HG02588 (cell line): ENCODE measurements at regions not wholly inside any gene's neighbourhood (a gene's known extent, or its start where the extent isn't known, plus 50 kb on each side); places are given as distances from the start of the nearest gene placed in this dataset.
"Not testable (repeated sequence)": the region's sequence is repeated elsewhere in the genome, so short reads cannot be mapped to it uniquely, and the experiment has no call there.

ENCODE experiments used
- ATAC-seq: cut with Tn5 transposase; IDR thresholded peaks from one replicate; pipeline ENCODE4 v1.9.1; 2021; ENCODE audit warnings: mild to moderate bottlenecking, moderate library complexity; ENCODE audit not compliant: unreplicated experiment

DNA sequence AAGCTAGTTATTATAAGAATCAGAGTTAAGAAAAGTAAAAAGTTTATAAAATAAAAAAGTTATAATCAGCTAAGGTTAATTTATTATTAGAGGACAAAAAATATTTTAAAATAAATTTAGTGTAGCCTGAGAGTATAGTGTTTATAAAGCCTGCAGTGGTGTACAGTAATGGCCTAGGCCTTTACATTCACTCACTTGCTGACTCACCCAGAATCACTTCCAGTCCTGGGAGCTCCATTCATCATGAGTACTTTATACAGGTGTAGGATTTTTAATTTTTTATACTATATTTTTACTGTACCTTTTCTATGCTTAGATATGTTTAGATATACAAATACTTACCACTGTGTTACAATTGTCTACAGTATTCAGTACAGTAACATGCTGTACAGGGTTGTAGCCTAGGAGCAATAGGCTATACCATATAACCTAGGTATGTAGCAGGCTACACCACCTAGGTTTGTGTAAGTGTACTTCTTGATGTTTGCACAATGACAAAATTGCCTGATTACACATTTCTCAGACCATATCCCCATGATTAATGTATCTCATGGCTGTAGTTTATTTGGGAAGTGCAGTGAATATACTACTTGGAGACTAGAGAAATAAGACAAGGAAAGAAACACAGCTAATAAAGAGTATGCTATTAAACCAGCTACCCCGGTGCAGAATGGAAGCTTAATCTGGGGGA, 101.9 kb upstream of the GALNT15 start:
- no peak for ATAC-seq

DNA sequence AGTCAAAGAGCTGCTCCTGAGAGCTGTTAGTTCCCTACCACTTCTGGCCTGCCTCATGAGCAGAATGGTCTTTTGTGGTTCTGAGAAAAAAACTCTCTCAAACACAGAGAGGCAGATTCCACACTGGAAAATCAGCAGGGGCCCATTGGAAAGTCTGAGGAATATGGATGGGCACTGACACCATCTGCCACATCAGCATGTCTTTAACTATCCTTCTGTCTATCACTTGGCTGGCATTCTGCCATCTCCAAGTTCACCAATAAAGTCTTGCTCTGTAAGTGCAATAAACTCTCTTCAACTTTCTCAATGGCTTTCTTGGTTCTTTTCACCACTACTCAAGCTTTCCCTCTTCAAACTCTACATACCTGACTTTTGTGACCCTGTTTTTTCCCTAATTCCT, 101.3 kb upstream of the GALNT15 start:
- ATAC-seq = no peak

DNA sequence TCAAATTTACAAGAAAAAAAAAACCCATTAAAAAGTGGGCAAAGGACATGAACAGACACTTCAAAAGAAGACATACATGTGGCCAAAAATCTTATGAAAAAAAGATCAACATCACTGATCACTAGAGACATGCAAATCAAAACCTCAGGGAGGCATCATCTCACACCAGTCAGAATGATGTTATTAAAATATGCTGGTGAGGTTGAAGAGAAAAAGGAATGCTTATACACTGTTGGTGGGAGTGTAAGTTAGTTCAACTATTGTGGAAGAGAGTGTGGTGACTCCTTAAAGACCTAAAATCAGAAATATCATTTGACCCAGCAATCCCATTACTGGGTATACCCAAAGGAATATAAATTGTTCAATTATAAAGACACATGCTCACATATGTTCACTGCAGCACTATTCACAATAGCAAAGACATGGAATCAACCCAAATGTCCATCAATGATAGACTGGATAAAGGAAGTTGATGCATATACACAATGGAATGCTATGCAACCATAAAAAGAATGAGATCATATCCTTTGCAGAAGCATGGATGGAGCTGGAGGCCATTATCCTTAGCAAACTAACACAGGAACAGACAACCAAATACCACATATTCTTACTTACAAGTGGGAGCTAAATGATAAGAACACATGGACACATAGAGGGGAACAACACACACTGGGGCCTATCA, 100.3 kb upstream of the GALNT15 start:
- ATAC-seq = not testable (repeated sequence)

DNA sequence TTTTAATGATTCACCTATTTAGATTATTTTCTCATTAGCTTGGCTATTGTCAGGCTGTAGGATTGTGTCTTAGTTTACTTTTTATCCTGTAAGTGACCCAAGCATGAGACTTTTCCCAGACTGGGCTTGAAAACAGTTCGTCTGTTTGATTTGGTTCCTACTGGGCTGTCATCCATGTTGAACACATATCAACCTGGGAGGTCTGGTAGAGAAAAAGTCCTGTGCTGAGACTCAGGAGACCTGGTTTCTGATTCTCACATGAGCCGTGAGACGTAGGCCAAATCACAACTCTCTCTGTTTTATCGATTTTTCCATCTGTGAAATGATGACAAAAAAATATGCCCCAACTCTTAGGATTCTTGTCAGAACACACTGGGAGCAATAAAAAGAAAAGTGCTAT, 98.8 kb upstream of the GALNT15 start:
- ATAC-seq = no peak

DNA sequence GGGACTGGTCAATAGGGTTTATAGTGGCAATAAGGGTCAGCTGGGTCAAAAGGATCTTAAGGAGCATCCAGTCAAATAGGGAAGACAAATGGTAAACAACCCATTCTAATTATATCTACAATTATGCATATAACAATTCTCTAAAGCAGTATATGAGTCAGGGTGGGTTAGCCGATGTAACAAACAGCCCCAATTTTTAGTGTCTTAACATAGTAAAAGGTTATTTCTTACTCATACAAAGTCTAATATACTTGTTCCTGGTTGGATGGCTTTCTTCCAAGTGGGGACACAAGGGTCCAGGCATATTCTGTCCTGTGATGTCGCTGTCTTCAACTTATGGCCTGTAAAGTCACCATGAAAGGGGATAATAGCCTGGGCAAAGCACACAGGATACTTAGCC, 97.9 kb upstream of the GALNT15 start:
- ATAC-seq = no peak

DNA sequence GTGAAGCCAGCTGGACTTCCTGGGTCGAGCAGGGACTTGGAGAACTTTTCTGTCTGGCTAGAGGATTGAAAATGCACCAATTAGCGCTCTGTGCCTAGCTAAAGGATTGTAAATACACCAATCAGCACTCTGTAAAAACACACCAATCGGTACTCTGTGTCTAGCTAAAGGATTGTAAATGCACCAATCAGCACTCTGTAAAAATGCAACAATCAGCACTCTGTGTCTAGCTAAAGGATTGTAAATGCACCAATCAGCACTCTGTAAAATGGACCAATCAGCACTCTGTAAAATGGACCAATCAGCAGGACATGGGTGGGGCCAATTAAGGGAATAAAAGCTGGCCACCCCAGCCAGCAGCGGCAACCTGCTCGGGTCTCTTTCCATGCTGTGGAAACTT, 97.3 kb upstream of the GALNT15 start:
- ATAC-seq = not testable (repeated sequence)

GRCh38 chr3:16077681-16078080, 96.8 kb upstream of the GALNT15 start:
- ATAC-seq = not testable (repeated sequence)

DNA sequence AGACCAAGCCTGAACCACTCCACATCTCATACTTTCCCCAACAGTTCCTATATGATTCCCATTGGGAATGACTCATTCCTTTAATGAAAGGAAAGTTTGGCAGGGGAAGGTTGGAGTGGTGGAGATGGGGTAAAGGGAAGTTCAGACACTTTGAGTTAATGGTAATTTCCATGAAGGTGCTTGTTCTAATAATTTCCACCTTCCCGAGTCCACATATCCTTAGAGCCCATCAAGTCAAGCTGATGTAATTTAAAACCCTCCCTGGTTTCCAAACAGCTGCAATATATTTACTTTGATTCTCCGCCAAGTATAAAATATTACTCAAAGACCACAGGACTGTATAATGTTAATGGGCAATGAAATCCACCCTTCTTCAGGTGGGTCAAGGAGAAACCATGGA, 95.0 kb upstream of the GALNT15 start:
- ATAC-seq = no peak

- no peak for ATAC-seq
Measured at GRCh38 chr3:16081661-16082060, 92.8 kb upstream of the GALNT15 start.

GRCh38 chr3:16084887-16085286, 89.6 kb upstream of the GALNT15 start:
- ATAC-seq = no peak

GRCh38 chr3:16085410-16085809, 89.1 kb upstream of the GALNT15 start:
- ATAC-seq = no peak

DNA sequence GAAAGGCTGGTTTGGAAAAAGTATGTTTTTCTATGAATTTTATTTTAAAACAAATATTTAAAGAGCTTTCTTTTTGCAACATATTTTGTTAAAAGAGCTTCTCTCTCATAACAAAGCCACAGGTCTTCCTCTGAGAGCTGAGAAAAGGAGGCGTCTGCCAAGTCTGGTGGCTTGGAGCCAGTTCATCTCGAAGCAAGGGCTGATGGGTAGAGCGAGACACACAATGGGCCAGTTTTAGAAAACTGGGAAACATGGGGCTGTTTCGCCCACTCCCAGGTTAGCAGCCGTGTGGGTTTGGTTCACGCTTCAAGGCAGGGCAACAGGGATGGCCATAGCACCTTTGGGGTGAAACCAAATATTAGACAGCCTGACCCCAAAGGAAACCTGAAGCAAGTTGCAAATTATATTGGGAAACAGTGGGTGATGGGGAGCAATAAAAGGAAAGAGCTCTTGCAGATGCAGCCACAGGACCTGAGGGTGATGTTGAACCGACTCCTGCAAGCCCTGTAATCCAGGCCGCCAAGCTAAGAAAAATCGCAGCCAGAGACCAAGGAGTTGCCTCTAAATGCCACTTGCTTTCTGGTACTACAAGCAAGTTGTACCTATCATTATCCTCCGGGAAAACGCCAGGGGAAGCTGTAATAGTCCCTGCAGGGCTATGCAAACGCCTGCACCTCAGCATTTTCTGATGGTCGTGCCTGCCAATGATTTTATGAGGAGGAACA, 88.4 kb upstream of the GALNT15 start:
- ATAC-seq = no peak

DNA sequence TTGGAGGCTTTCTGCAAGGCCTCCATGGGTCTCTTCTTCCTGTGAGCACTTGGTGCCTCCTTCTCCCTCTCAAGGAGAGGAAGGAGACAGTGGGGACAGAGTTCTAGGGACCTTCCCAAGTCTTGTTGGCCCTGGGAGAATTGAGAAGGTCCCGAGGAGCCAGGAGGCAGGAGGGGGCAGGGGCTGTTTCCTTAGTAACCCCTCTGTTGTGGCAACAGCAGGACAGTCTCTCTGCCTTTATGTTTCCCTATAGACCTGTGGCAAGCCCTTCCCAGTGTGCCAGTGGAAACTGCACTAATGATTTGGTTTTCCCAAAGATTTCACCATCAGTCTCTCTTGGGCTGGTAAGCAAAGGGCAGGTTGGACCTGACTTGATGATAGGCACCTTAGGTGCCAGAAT, 87.8 kb upstream of the GALNT15 start:
- no peak for ATAC-seq

GRCh38 chr3:16088496-16088895, 86.0 kb upstream of the GALNT15 start:
- ATAC-seq = no peak

- ATAC-seq = no peak
Measured at GRCh38 chr3:16089521-16089920, 85.0 kb upstream of the GALNT15 start.

DNA sequence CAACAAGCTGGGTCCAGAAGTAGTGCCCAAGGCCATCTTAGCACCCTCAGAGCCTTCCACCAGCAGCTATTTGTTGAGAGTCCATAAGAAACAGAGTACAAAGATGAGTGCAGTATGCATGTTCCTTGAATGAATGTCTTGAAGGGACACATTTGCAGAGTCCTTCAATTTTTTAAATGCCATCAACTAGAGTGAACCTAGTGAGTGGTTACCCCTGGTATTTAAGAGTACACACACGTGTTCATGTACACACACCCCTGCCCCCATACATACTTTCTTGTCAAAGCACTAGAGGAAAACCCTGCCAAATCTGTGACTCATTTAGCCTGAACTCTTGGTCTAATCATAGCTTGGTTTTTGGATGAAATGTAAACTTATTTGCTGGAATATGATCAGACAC, 84.5 kb upstream of the GALNT15 start:
- no peak for ATAC-seq

DNA sequence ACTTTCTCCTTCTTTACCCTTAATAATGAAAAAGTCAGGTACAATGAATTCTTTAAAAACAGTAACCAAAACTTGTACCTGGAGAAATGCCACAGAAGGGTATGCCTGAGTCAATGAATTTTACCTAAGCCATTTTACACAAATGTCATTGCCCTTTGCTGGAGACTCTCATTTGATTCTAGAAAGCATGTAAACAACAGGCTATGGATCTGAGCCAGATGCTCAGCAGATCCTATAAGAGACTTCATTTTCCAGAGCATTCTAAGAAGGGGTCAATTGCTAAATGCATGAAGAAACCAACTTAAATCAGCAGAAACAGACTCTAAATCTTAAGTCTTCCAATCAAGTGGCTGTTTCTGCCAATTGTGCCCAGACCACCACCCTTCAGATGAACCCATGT, 83.8 kb upstream of the GALNT15 start:
- no peak for ATAC-seq

- ATAC-seq = no peak
Measured at GRCh38 chr3:16092923-16093322, 81.6 kb upstream of the GALNT15 start.

DNA sequence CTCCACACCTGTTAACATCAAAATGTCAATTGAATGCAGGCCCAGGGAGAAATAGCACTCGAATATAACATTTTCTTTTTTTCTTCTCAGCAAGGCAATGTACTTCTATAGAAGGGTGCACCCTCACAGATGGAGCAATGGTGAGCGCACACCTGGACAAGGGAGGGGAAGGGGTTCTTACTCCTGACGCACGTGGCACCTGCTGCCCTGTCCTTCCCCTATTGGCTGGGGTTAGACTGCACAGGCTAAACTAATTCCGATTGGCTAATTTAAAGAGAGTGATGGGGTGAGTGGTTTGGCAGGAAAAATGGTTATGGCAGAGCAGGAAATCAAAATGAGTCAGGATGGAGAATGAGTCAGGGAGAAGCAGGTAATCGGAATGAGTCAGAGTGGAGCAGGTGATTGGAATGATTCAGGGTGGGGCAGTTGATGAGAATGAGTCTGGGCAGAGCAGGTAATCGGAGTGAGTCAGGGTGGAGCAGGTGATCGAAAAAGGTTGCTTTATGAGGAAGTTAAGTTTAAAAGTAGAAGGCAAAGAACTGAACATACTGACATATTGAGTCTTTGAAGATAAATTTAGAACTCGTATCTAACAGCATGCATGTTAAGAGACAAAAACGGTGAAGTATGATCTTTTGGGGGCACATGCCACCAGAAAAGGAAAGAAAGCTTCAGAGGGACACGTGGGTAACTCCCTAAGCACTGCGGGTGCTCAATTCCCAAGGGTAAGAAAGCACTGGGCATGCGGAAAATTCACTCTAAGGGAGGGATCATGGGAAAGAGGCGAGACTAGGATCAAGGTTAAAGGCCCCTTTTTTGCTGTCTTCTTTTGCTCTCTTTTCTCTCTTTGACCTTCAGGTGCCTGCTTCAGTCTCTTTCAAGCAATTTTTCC, 72.9 kb upstream of the GALNT15 start:
- ATAC-seq = no peak

- ATAC-seq = no peak
Measured at GRCh38 chr3:16102187-16102561, 72.3 kb upstream of the GALNT15 start.

DNA sequence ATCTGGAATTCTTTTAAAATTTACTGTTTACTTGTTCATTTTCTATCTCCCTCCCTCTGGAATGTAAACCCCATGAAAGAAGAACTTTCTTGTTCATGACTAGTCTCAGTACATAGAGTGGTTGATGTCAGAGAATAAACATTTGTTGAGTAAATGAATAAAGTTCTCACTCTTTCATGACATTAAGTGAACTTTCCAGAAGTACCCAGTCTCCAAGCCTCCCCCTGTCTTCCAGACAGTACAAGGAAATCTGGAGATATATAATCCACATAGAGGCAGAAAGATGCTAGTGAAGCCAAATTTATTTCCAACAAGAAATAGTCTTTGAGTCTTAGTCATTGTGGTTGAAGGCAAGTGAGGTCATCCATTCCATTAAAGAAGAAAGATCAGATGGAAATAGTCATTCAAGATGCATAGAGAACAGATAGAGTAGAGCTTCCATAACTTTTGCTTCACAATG, 71.5 kb upstream of the GALNT15 start:
- no peak for ATAC-seq
